Stimulated activated CD8-positive, alpha-beta memory T cell treated with anti-CD3 and anti-CD28 coated beads, Interleukin-4, amount 100 ng/mL, for 48 hours (primary cell): ENCODE measurements at regions not wholly inside any gene's neighbourhood (a gene's known extent, or its start where the extent isn't known, plus 50 kb on each side); places are given as distances from the start of the nearest gene placed in this dataset.

ENCODE experiments used
- DNase-seq: peaks from one replicate; pipeline ENCODE4 v3.0.0-alpha.2; 2020

- no peak for DNase-seq
Measured at GRCh38 chrX:134716620-134717012, 58.3 kb upstream of the PLAC1 start.

- no peak for DNase-seq
Measured at GRCh38 chrX:134715930-134716619, 57.8 kb upstream of the PLAC1 start.

GRCh38 chrX:134714633-134715110 lies 56.4 kb upstream of the PLAC1 start:
- no peak for DNase-seq

- DNase-seq = no peak
Measured at GRCh38 chrX:134713618-134714107, 55.4 kb upstream of the PLAC1 start.

GRCh38 chrX:134712272-134712671 lies 54.0 kb upstream of the PLAC1 start:
- DNase-seq = no peak

GRCh38 chrX:134711135-134711921 lies 53.1 kb upstream of the PLAC1 start:
- no peak for DNase-seq
